ENCODE measurements at regions not wholly inside any gene's neighbourhood (a gene's known extent, or its start where the extent isn't known, plus 50 kb on each side); places are given as distances from the start of the nearest gene placed in this dataset.

- no peak for TF ChIP-seq CTCF (IDR thresholded peaks at IDR 0.05; ENCODE audit: insufficient read depth, low read length)
- TF ChIP-seq POLR2AphosphoS5 (IDR thresholded peaks at IDR 0.05; ENCODE audit: low read depth): no peak
These were observed 557.2 kb upstream of the ARID1B start for GRCh38 chr6:156219973-156220372.
